ENCODE measurements at regions not wholly inside any gene's neighbourhood (a gene's known extent, or its start where the extent isn't known, plus 50 kb on each side); places are given as distances from the start of the nearest gene placed in this dataset.

DNA sequence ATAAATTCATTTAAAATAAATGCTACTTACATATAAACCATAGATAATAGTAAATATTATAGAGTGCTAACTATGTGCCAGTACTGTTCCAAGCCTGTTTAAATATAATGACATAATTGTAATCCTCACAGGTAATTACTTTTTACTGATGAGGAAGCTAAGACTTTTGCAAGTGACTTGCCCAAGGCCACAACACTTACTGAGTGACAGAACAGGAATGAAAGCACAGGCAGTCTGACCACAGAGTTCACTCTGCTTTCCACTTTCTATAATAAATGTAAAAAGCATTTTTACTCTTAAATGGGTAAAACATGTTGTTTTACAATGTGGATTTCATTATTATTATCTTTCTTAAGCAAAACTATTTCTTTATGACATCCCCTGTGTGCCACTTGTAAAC, 537.8 kb upstream of the SLC39A10 start:
- H3K9me3 ChIP-seq (ENCODE audit: low read length), result peaks cover 24% of the 10 kb centered on the region
- H3K79me2 ChIP-seq (ENCODE audit: insufficient read depth, low read length), result no peaks in the 10 kb centered on the region
- intact Hi-C loops (cut with micrococcal nuclease; ENCODE audit: unreplicated experiment), result no loop called here
- DNase-seq (ENCODE audit: low spot score) (no peak), FAIRE-seq (no peak), ATAC-seq (no peak)
- H3K27ac ChIP-seq (ENCODE audit: extremely low read length, insufficient read depth, low read length), result no peak overlapping the region
- no peaks in the 10 kb centered on the region for H3K4me1 ChIP-seq (ENCODE audit: insufficient read depth, low read length)
- no peaks in the 10 kb centered on the region for H3K36me3 ChIP-seq (replicated peaks in 1 of 2; ENCODE audit: control insufficient read depth in 1 of 2, insufficient read depth in 2 of 2, low read length in 2 of 2)
- no peaks in the 10 kb centered on the region for H4K20me1 ChIP-seq (ENCODE audit: insufficient read depth, low read length)
- TF ChIP-seq NKX3-1 (CRISPR knock-in tag; IDR thresholded peaks at IDR 0.05) (no peak), ZNF839 (CRISPR knock-in tag; IDR thresholded peaks at IDR 0.05; ENCODE audit: borderline replicate concordance) (no peak), ATF7-NPFF (CRISPR knock-in tag; IDR thresholded peaks at IDR 0.05; ENCODE audit: low read depth) (no peak), ZNF572 (CRISPR knock-in tag; IDR thresholded peaks at IDR 0.05) (no peak), XRCC5 (optimal IDR thresholded peaks at IDR 0.05; ENCODE audit: low read length) (no peak), SP1 (IDR thresholded peaks at IDR 0.05) (no peak), SP1 (CRISPR knock-in tag; IDR thresholded peaks at IDR 0.05) (no peak), IRX3 (CRISPR knock-in tag; IDR thresholded peaks at IDR 0.05; ENCODE audit: borderline replicate concordance, low read depth) (no peak), SMARCC2 (IDR thresholded peaks at IDR 0.05) (no peak), MBNL3 (CRISPR knock-in tag; conservative IDR thresholded peaks at IDR 0.05) (no peak), ZNF557 (CRISPR knock-in tag; IDR thresholded peaks at IDR 0.05) (no peak), CSRNP1 (CRISPR knock-in tag; IDR thresholded peaks at IDR 0.05) (no peak), YEATS2 (CRISPR knock-in tag; IDR thresholded peaks at IDR 0.05; ENCODE audit: borderline replicate concordance) (no peak), THAP11 (CRISPR knock-in tag; IDR thresholded peaks at IDR 0.05) (no peak), CREB1 (IDR thresholded peaks at IDR 0.05) (no peak), CREB1 (CRISPR knock-in tag; IDR thresholded peaks at IDR 0.05) (no peak), ZSCAN21 (CRISPR knock-in tag; IDR thresholded peaks at IDR 0.05; ENCODE audit: borderline replicate concordance) (no peak), JDP2 (CRISPR knock-in tag; IDR thresholded peaks at IDR 0.05; ENCODE audit: borderline replicate concordance) (no peak)
- TF ChIP-seq, protein P1, sequence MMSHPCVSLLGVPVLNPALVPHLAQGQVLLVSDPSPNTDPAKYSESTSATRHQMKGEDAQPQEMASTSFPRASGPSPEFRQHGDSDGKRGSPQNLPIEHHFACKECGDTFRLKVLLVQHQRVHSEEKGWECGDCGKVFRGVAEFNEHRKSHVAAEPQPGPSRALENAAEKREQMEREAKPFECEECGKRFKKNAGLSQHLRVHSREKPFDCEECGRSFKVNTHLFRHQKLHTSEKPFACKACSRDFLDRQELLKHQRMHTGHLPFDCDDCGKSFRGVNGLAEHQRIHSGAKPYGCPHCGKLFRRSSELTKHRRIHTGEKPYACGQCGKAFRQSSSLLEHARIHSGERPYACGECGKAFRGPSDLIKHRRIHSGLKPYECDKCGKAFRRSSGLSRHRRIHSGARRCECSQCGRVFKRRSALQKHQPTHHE (CRISPR knock-in tag; IDR thresholded peaks at IDR 0.05; ENCODE audit: borderline replicate concordance), result no peak
- in situ Hi-C loops (cut with HindIII; ENCODE audit: extremely low pct_ligation_motif_present, low pct_unique_long_range_greater_than_20kb), result no loop called here
- no peak overlapping the region for H3K4me2 ChIP-seq (ENCODE audit: low read depth, low read length)
- no peak overlapping the region for H3K4me3 ChIP-seq (replicated peaks in 1 of 3; ENCODE audit: insufficient read depth in 1 of 3, low read depth in 2 of 3, low read length in 3 of 3)
- BruUV-seq (replicated peaks), result no TSS peak
- H2AFZ ChIP-seq (ENCODE audit: low read length), result no peak overlapping the region
- no peaks in the 10 kb centered on the region for H3K27me3 ChIP-seq (ENCODE audit: control insufficient read depth in 1 of 2, insufficient read depth in 2 of 2, low read length in 2 of 2)
- CTCF ChIA-PET (ENCODE audit: low intra/inter-chr PET ratio, low total read pairs), result no interaction called here
- H3K9ac ChIP-seq (ENCODE audit: insufficient read depth, low read depth, low read length), result no peak overlapping the region
- POLR2A ChIA-PET, result no interaction called here
